ENCODE measurements at regions not wholly inside any gene's neighbourhood (a gene's known extent, or its start where the extent isn't known, plus 50 kb on each side); places are given as distances from the start of the nearest gene placed in this dataset.

DNA sequence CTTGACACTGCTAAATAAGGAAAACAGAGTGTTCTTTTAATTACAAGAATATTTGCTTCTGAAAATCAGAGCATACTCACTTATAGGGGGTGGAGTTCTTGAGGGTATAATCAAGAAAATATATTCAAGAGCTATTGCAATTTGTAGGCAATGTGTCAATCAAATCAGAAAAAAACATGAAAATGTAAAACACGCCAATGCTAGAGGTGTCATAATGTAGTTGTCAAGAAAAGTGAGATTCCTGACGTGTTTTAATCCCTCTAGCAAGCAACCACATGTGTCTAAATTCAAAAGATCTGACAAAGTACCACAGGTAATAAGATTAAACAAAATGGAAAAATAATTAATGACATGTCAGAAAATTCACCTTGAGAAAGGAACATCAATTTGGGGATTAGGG is 1440.7 kb upstream of the RAG2 start:
- TF ChIP-seq BHLHE40 (IDR thresholded peaks at IDR 0.05; ENCODE audit: borderline replicate concordance) (no peak), FOXK2 (IDR thresholded peaks at IDR 0.05) (no peak)
